Smooth muscle cell (in vitro differentiated cells): ENCODE measurements at regions not wholly inside any gene's neighbourhood (a gene's known extent, or its start where the extent isn't known, plus 50 kb on each side); places are given as distances from the start of the nearest gene placed in this dataset.

Source experiments
- DNase-seq: peaks from one replicate; lab custom pipeline; 2025; ENCODE audit not compliant: unreplicated experiment; lab: John Stamatoyannopoulos, UW
- H2AFZ ChIP-seq: fragments of 200-600 bp; sonication (generic); 2 replicates; pipeline ENCODE4 v1.6.0; 2016; ENCODE audit warnings: antibody characterized with exemption, low read depth, mild to moderate bottlenecking
- H3F3A ChIP-seq: fragments of 200-600 bp; sonication (generic); 2 replicates; pipeline ENCODE4 v1.6.0; 2017; ENCODE audit warnings: antibody characterized with exemption, low read depth
- H3K27ac ChIP-seq: fragments of 200-600 bp; sonication (generic); 2 replicates; pipeline ENCODE4 v1.5.1; 2016; ENCODE audit warnings: low read depth, mild to moderate bottlenecking
- H3K27me3 ChIP-seq: fragments of 200-600 bp; sonication (generic); 2 replicates; pipeline ENCODE4 v1.6.1; 2016; ENCODE audit warnings: low read depth, mild to moderate bottlenecking
- H3K36me3 ChIP-seq: fragments of 200-600 bp; sonication (generic); 2 replicates; pipeline ENCODE4 v1.5.1; 2016; ENCODE audit warnings: low read depth
- H3K4me1 ChIP-seq: fragments of 200-600 bp; sonication (generic); 2 replicates; pipeline ENCODE4 v1.5.1; 2016; ENCODE audit warnings: low read depth
- H3K4me2 ChIP-seq: fragments of 200-600 bp; sonication (generic); 2 replicates; pipeline ENCODE4 v1.6.0; 2016; ENCODE audit warnings: mild to moderate bottlenecking
- H3K4me3 ChIP-seq: fragments of 200-600 bp; sonication (generic); 2 replicates; pipeline ENCODE4 v1.5.1; 2016; ENCODE audit warnings: mild to moderate bottlenecking
- H3K79me2 ChIP-seq: fragments of 200-600 bp; sonication (generic); 2 replicates; pipeline ENCODE4 v1.6.0; 2016; ENCODE audit warnings: low read depth, mild to moderate bottlenecking
- H3K9ac ChIP-seq: fragments of 200-600 bp; sonication (generic); 2 replicates; pipeline ENCODE4 v1.6.0; 2016; ENCODE audit warnings: low read depth
- H3K9me3 ChIP-seq: fragments of 200-600 bp; sonication (generic); replicated peaks from 2 replicates; pipeline ENCODE4 v1.5.1; 2016; ENCODE audit warnings: low read depth
- H4K20me1 ChIP-seq: fragments of 200-600 bp; sonication (generic); 2 replicates; pipeline ENCODE4 v1.6.0; 2016; ENCODE audit warnings: low read depth
- WGBS: methylation state at CpG from one replicate; pipeline ENCODE4 v1.1.7; 2016; ENCODE audit warnings: low lambda C conversion rate; 5-methylcytosine and 5-hydroxymethylcytosine counted together
- TF ChIP-seq, protein P1 (sequence below): fragments of 200-600 bp; sonication (generic); IDR thresholded peaks from 2 replicates; pipeline ENCODE4 v1.5.1; 2017; ENCODE audit warnings: borderline replicate concordance, mild to moderate bottlenecking, antibody characterized with exemption; ENCODE audit not compliant: insufficient read depth, poor library complexity, severe bottlenecking

DNA sequence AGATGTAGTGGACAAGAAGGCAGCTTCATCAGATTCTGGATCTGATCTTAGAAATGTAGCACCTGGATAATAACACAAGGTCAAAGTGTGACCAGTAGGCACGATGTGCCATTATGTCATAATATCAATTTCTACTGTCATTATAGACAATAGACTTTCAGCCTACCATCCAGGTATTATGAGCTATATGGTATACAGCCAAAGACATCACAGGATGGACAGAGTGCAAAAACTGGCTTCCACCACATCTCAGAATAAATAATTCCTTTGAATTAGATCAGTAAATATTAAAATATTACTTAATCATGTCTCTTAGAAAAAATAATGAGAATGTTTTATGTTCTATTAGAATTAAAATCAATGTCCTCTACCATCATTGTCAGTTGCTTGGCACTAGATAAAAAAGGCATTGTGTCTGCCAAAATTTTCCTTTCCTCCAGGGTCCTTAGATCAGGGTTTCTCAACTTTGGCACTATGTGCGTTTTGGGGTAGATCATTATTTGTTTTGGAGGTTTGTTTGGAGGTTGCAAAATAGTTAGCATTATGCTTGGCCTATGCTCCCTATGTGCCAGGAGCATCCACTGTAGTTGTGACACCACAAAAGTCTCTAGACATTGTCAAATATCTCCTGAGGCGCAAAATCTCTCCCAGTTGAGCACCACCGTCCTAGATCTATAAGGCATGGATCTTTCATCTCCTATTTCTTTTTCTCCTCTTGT, 86.7 kb upstream of the NRIP1 start:
- no peak overlapping the region for H2AFZ ChIP-seq
- no peaks in the 10 kb centered on the region for H4K20me1 ChIP-seq
- no peaks in the 10 kb centered on the region for H3K27me3 ChIP-seq
- no peak overlapping the region for H3K27ac ChIP-seq
- no peaks in the 10 kb centered on the region for H3K9me3 ChIP-seq
- H3K4me2 ChIP-seq = no peak overlapping the region
- no peak for DNase-seq
- TF ChIP-seq, protein P1, sequence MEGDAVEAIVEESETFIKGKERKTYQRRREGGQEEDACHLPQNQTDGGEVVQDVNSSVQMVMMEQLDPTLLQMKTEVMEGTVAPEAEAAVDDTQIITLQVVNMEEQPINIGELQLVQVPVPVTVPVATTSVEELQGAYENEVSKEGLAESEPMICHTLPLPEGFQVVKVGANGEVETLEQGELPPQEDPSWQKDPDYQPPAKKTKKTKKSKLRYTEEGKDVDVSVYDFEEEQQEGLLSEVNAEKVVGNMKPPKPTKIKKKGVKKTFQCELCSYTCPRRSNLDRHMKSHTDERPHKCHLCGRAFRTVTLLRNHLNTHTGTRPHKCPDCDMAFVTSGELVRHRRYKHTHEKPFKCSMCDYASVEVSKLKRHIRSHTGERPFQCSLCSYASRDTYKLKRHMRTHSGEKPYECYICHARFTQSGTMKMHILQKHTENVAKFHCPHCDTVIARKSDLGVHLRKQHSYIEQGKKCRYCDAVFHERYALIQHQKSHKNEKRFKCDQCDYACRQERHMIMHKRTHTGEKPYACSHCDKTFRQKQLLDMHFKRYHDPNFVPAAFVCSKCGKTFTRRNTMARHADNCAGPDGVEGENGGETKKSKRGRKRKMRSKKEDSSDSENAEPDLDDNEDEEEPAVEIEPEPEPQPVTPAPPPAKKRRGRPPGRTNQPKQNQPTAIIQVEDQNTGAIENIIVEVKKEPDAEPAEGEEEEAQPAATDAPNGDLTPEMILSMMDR = no peak
- H3K4me3 ChIP-seq = no peak overlapping the region
- no peaks in the 10 kb centered on the region for H3F3A ChIP-seq
- H3K79me2 ChIP-seq = no peaks in the 10 kb centered on the region
- no peaks in the 10 kb centered on the region for H3K36me3 ChIP-seq
- no peaks in the 10 kb centered on the region for H3K4me1 ChIP-seq
- WGBS = 91% methylated on average over 4 of the region's 4 CpGs
- H3K9ac ChIP-seq = no peak overlapping the region

DNA sequence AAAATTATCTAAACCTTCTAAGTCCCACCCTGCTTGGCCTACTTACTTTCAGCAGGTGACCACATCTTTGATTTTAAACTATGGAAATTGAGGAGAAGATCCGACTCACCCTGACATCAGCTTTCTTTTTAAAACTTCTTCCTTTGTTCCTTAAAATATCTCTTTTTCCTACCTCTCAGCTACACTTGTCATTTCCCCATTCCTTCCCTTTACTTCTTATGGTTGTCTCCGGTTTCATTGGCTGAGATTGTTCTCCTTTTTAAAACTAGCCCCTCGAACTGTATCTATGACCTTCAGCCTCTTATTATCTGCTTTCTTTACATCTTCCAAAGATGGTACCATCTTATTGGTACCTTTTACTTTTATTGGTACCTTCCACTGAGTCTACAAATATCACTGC, 87.8 kb upstream of the NRIP1 start:
- no peak overlapping the region for H3K27ac ChIP-seq
- H3K36me3 ChIP-seq = no peaks in the 10 kb centered on the region
- DNase-seq = no peak
- no peaks in the 10 kb centered on the region for H3K9me3 ChIP-seq
- WGBS = 90% methylated on average over 3 of the region's 3 CpGs
- no peaks in the 10 kb centered on the region for H3F3A ChIP-seq
- H3K79me2 ChIP-seq = no peaks in the 10 kb centered on the region
- no peak overlapping the region for H3K4me2 ChIP-seq
- H4K20me1 ChIP-seq = no peaks in the 10 kb centered on the region
- no peak overlapping the region for H2AFZ ChIP-seq
- H3K4me3 ChIP-seq = no peak overlapping the region
- no peaks in the 10 kb centered on the region for H3K4me1 ChIP-seq
- no peak overlapping the region for H3K9ac ChIP-seq
- TF ChIP-seq, protein P1 = no peak
- H3K27me3 ChIP-seq = no peaks in the 10 kb centered on the region

DNA sequence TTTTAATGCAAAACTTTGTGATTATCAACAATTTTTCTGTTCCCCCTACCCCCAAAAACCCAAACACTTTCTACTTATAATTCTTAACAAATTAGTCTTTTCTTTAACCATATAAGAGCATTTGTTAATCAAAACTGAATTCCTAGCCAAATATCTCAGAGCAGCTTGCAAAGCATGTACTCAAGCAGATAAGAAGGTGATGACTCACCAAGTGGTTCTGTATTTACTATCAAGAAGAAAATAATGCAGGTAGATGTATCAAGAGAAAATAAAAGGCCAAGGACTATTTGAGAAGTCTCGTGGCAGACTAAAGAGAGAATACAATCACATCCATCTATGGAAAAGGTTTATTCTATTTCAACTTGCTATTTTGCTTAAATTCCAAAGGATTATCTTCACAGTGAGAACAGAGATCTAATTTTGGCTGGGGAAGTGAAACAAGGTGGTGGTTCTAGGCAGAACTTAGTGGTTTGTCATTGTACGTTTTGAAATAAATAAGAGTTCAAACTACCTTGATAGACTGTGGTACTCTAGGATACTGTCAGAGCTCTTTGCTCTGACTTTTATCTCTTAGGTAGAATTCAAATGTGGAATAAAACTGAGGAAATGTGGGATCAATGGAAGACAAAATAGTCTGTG, 94.7 kb upstream of the NRIP1 start:
- no peak overlapping the region for H3K4me3 ChIP-seq
- no peak overlapping the region for H3K4me2 ChIP-seq
- no peaks in the 10 kb centered on the region for H3K27me3 ChIP-seq
- H3K9ac ChIP-seq = no peak overlapping the region
- 87% methylated on average over 2 of the region's 2 CpGs for WGBS
- DNase-seq = no peak
- no peaks in the 10 kb centered on the region for H3K79me2 ChIP-seq
- no peak overlapping the region for H3K27ac ChIP-seq
- TF ChIP-seq, protein P1 = no peak
- H3K36me3 ChIP-seq = no peaks in the 10 kb centered on the region
- H3F3A ChIP-seq = no peaks in the 10 kb centered on the region
- H3K4me1 ChIP-seq = no peaks in the 10 kb centered on the region
- no peak overlapping the region for H2AFZ ChIP-seq
- no peaks in the 10 kb centered on the region for H4K20me1 ChIP-seq
- H3K9me3 ChIP-seq = no peaks in the 10 kb centered on the region

DNA sequence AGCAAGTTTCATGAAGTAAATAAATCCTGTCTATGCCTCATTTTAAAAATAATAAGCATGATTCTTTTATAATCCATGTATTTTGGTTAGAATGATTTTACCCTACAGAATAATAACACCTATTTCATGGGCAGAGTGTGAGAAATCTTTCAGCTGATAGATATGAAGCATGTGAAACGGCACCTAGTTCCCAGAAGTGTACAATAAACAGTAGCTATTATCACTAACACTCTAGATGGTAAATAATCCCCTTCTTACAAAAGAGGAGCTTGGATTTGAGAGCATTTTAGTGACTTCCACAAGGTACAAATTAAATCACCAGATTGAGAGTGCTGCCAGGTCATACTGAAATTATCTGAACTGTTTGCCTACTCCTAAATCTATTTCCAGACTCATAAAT, 95.3 kb upstream of the NRIP1 start:
- WGBS = 93% methylated on average over 1 of the region's 1 CpG
- no peaks in the 10 kb centered on the region for H3K36me3 ChIP-seq
- H3K27ac ChIP-seq = no peak overlapping the region
- no peak for DNase-seq
- H3F3A ChIP-seq = no peaks in the 10 kb centered on the region
- no peaks in the 10 kb centered on the region for H3K27me3 ChIP-seq
- H3K4me3 ChIP-seq = no peak overlapping the region
- no peaks in the 10 kb centered on the region for H3K9me3 ChIP-seq
- H3K4me2 ChIP-seq = no peak overlapping the region
- TF ChIP-seq, protein P1 = no peak
- H4K20me1 ChIP-seq = no peaks in the 10 kb centered on the region
- no peaks in the 10 kb centered on the region for H3K79me2 ChIP-seq
- no peak overlapping the region for H3K9ac ChIP-seq
- no peaks in the 10 kb centered on the region for H3K4me1 ChIP-seq
- no peak overlapping the region for H2AFZ ChIP-seq
